A549 (cell line): ENCODE measurements at regions not wholly inside any gene's neighbourhood (a gene's known extent, or its start where the extent isn't known, plus 50 kb on each side); places are given as distances from the start of the nearest gene placed in this dataset.

Experiments
- ATAC-seq, 2 experiments: fragments of 200-7000 bp in 1 of 2; fragments of >200 bp in 1 of 2; cut with Nextera tagmentation in 1 of 2; cut with Tn5 transposase in 1 of 2; 3 replicates each; pipeline versions ENCODE4 v1.8.0 to v1.9.1; 2018 to 2020; ENCODE audit warnings: mild to moderate bottlenecking in 1 of 2, moderate library complexity in 1 of 2
- CTCF ChIA-PET: fragments of 300-600 bp; sonication (Branson Sonifier 250); formaldehyde crosslinking; extraction: SDS; loops from one replicate; lab custom pipeline; 2021; ENCODE audit warnings: antibody characterized with exemption, inconsistent platforms; lab: Yijun Ruan, JAX
- POLR2A ChIA-PET: fragments of 350-600 bp; formaldehyde crosslinking; extraction: SDS; loops from one replicate; lab custom pipeline; 2021; ENCODE audit warnings: antibody characterized with exemption, inconsistent platforms; lab: Yijun Ruan, JAX
- DNase-seq, 2 experiments: peaks; one replicate each; pipeline versions ENCODE4 v3.0.0 to v3.0.0-alpha.2; 2011 to 2016; ENCODE audit warnings: low read depth in 1 of 2, low spot score in 1 of 2
- FAIRE-seq: peaks from 2 replicates; lab custom pipeline; 2011; peaks lifted over from hg19 to GRCh38; lab: Jason Lieb, UNC
- H3K27ac ChIP-seq, 2 experiments: fragments of >200 bp; sonication (Bioruptor Twin); formaldehyde crosslinking; 3 replicates each; pipeline ENCODE4 v1.5.1; 2016 to 2017
- H3K4me1 ChIP-seq: fragments of >200 bp; sonication (Bioruptor Twin); formaldehyde crosslinking; 3 replicates; pipeline ENCODE4 v1.6.1; 2016
- H3K4me2 ChIP-seq: fragments of >200 bp; sonication (Bioruptor Twin); formaldehyde crosslinking; 3 replicates; pipeline ENCODE4 v1.6.1; 2016
- H3K4me3 ChIP-seq: fragments of >200 bp; sonication (Bioruptor Twin); formaldehyde crosslinking; 3 replicates; pipeline ENCODE4 v1.5.1; 2016
- H3K9me3 ChIP-seq: fragments of >200 bp; sonication (Bioruptor Twin); formaldehyde crosslinking; 3 replicates; pipeline ENCODE4 v1.6.1; 2016
- CHD4 ChIP-seq: fragments of 200-600 bp; sonication (generic); IDR thresholded peaks from 2 replicates; pipeline ENCODE4 v1.6.1; 2016; ENCODE audit warnings: antibody characterized with exemption, mild to moderate bottlenecking, borderline replicate concordance
- CTCF ChIP-seq: fragments of >200 bp; sonication (Bioruptor Twin); formaldehyde crosslinking; IDR thresholded peaks from 3 replicates; pipeline ENCODE4 v1.5.1; 2016
- EHF ChIP-seq: fragments of 250-450 bp; sonication (Bioruptor Pico); IDR thresholded peaks from 2 replicates; pipeline ENCODE4 v1.5.0; 2020; ENCODE audit warnings: mild to moderate bottlenecking
- EHMT2 ChIP-seq: fragments of 200-600 bp; sonication (generic); IDR thresholded peaks from 2 replicates; pipeline ENCODE4 v1.6.1; 2016; ENCODE audit warnings: antibody characterized with exemption, low read depth, mild to moderate bottlenecking, moderate library complexity
- ELK1 ChIP-seq: fragments of 150-350 bp; IDR thresholded peaks from 2 replicates; pipeline ENCODE4 v1.6.1; 2014; ENCODE audit warnings: low read depth, mild to moderate bottlenecking, low read length
- ESRRA ChIP-seq: fragments of 150-350 bp; IDR thresholded peaks from 2 replicates; pipeline ENCODE4 v1.6.1; 2014; ENCODE audit warnings: mild to moderate bottlenecking, low read length, borderline replicate concordance
- FOSB ChIP-seq: fragments of 250-450 bp; sonication (Bioruptor Pico); IDR thresholded peaks from 2 replicates; pipeline ENCODE4 v1.5.0; 2020; ENCODE audit warnings: mild to moderate bottlenecking, moderate library complexity
- FOXS1 ChIP-seq: fragments of 250-450 bp; sonication (Bioruptor Pico); IDR thresholded peaks from 2 replicates; pipeline ENCODE4 v1.5.0; 2020; ENCODE audit warnings: mild to moderate bottlenecking, moderate library complexity
- HES2 ChIP-seq: fragments of >200 bp; sonication (Bioruptor Twin); formaldehyde crosslinking; IDR thresholded peaks from 2 replicates; pipeline ENCODE4 v1.6.1; 2016
- HEYL ChIP-seq: fragments of 250-450 bp; sonication (Bioruptor Pico); IDR thresholded peaks from 2 replicates; pipeline ENCODE4 v1.8.0; 2021; ENCODE audit warnings: mild to moderate bottlenecking, moderate library complexity
- HOXB5 ChIP-seq: fragments of 250-450 bp; sonication (Bioruptor Pico); IDR thresholded peaks from 2 replicates; pipeline ENCODE4 v1.5.0; 2020; ENCODE audit warnings: mild to moderate bottlenecking, moderate library complexity
- MAFK ChIP-seq: fragments of 450-650 bp; IDR thresholded peaks from 2 replicates; pipeline ENCODE4 v1.6.1; 2014; ENCODE audit not compliant: partially characterized antibody
- NFE2L2 ChIP-seq: fragments of 150-350 bp; conservative IDR thresholded peaks from 2 replicates; pipeline ENCODE4 v1.6.1; 2014; ENCODE audit warnings: low read length
- NR3C1 ChIP-seq: fragments of >200 bp; sonication (Bioruptor Twin); formaldehyde crosslinking; IDR thresholded peaks from 3 replicates; pipeline ENCODE4 v1.6.1; 2017
- PHF8 ChIP-seq: fragments of 200-600 bp; sonication (generic); IDR thresholded peaks from 2 replicates; pipeline ENCODE4 v1.6.1; 2016; ENCODE audit warnings: low read depth, mild to moderate bottlenecking, antibody characterized with exemption, moderate library complexity, borderline replicate concordance
- RAD21 ChIP-seq, 2 experiments: fragments of >200 bp in 1 of 2; sonication (Bioruptor Twin) in 1 of 2; formaldehyde crosslinking in 1 of 2; IDR thresholded peaks in 1 of 2; conservative IDR thresholded peaks in 1 of 2; 2 replicates in 1 of 2; 3 replicates in 1 of 2; pipeline ENCODE4 v1.6.1; 2012 to 2018; ENCODE audit warnings: inconsistent platforms in 1 of 2
- REST ChIP-seq: fragments of 200-600 bp; sonication (generic); IDR thresholded peaks from 2 replicates; pipeline ENCODE4 v1.6.1; 2016; ENCODE audit warnings: antibody characterized with exemption, mild to moderate bottlenecking, moderate library complexity
- SMC3 ChIP-seq: fragments of >200 bp; sonication (Bioruptor Twin); formaldehyde crosslinking; IDR thresholded peaks from 3 replicates; pipeline ENCODE4 v1.6.1; 2018; ENCODE audit warnings: inconsistent platforms
- TFCP2L1 ChIP-seq: fragments of 250-450 bp; sonication (Bioruptor Pico); IDR thresholded peaks from 2 replicates; pipeline ENCODE4 v1.5.0; 2021; ENCODE audit warnings: mild to moderate bottlenecking
- TP53 ChIP-seq: fragments of 250-450 bp; sonication (Bioruptor Pico); IDR thresholded peaks from 2 replicates; pipeline ENCODE4 v1.5.0; 2021; ENCODE audit warnings: mild to moderate bottlenecking, moderate library complexity
- USF2 ChIP-seq: fragments of 450-650 bp; IDR thresholded peaks from 2 replicates; pipeline ENCODE4 v1.6.1; 2014; ENCODE audit warnings: antibody characterized with exemption
- ZC3H11A ChIP-seq: fragments of 450-650 bp; IDR thresholded peaks from 2 replicates; pipeline ENCODE4 v1.6.1; 2014; ENCODE audit warnings: antibody characterized with exemption, mild to moderate bottlenecking
- ZSCAN20 ChIP-seq: fragments of 250-450 bp; sonication (Bioruptor Pico); IDR thresholded peaks from 2 replicates; pipeline ENCODE4 v1.8.0; 2022; ENCODE audit warnings: mild to moderate bottlenecking, moderate library complexity
- WGBS: methylation state at CpG from one replicate; pipeline ENCODE4 v1.1.6; 2017; ENCODE audit errors: missing lambda C conversion rate; 5-methylcytosine and 5-hydroxymethylcytosine counted together

GRCh38 chr5:149434162-149435014 lies 55.3 kb upstream of the IL17B start:
- DNase-seq (peak; percentile 61 to 88), ATAC-seq (peak; percentile 56 to 72)
- no peak overlapping the region for H3K4me3 ChIP-seq
- POLR2A ChIA-PET, result interaction anchor here (0.7 kb wide), 1 partner anchor 30 kb away, joined by 3 read pairs; no protein-coding TSS in a partner anchor
- peak; percentile 81 for TF ChIP-seq SMC3
- no peak for TF ChIP-seq EHF (CRISPR knock-in tag)
- TF ChIP-seq RAD21 (conservative IDR thresholded peaks at IDR 0.05 in 1 of 2, IDR thresholded peaks at IDR 0.05 in 1 of 2), result peak; percentile 74
- TF ChIP-seq HOXB5 (CRISPR knock-in tag), result peak; percentile 69; the same call in 1 of the 2 replicates
- peak; percentile 86 for TF ChIP-seq CTCF
- TF ChIP-seq HES2, result no peak
- no peak for TF ChIP-seq REST
- no peak for TF ChIP-seq ZSCAN20
- TF ChIP-seq MAFK, result no peak
- no peak for TF ChIP-seq NFE2L2
- no peak for TF ChIP-seq FOXS1 (CRISPR knock-in tag)
- TF ChIP-seq, all 56 proteins: peak for 4
- Histone ChIP-seq H3K9me3 (no peaks in the 10 kb centered on the region), H3K27ac (0 out of 6 replicates have a peak overlapping the region, but pooled peaks of 1 of the 2 experiments have one; percentile 9), H3K4me1 (peaks cover 13% of the 10 kb centered on the region), H3K4me2 (no peak overlapping the region)
- FAIRE-seq, result no peak
- CTCF ChIA-PET, result interaction anchor here (0.6 to 52.1 kb wide), 46 partner anchors 8 to 187 kb away, joined by 3 to 1709 read pairs (median 4); partner anchors contain the start of genes AFAP1L1, ARHGEF37, CSNK1A1 and IL17B
- WGBS, result 21% methylated on average over 7 of the region's 7 CpGs

GRCh38 chr5:149433524-149434131 lies 54.5 kb upstream of the IL17B start:
- no peak for FAIRE-seq
- ChIA-PET POLR2A (no interaction called here), CTCF (interaction anchor here (0.6 to 52.1 kb wide), 36 partner anchors 8 to 187 kb away, joined by 3 to 1709 read pairs (median 8); partner anchors contain the start of genes AFAP1L1, ARHGEF37, IL17B and PCYOX1L)
- TF ChIP-seq ELK1 (no peak), ESRRA (no peak), TFCP2L1 (no peak), PHF8 (no peak), SMC3 (no peak), HEYL (no peak), EHMT2 (no peak), ZC3H11A (no peak), USF2 (no peak), NR3C1 (no peak), CHD4 (no peak), TP53 (no peak), FOSB (CRISPR knock-in tag) (no peak)
- H3K4me1 ChIP-seq, result peaks cover 5% of the 10 kb centered on the region
- H3K9me3 ChIP-seq, result no peaks in the 10 kb centered on the region
- peak in 1 of 2 experiments; percentile 2; a peak in 1 of 6 replicates for ATAC-seq
- no peak overlapping the region for H3K27ac ChIP-seq
- H3K4me2 ChIP-seq, result no peak overlapping the region
- H3K4me3 ChIP-seq, result no peak overlapping the region
- no peak for DNase-seq
- WGBS, result 84% methylated on average over 7 of the region's 8 CpGs
